H9 (cell line): ENCODE measurements at regions not wholly inside any gene's neighbourhood (a gene's known extent, or its start where the extent isn't known, plus 50 kb on each side); places are given as distances from the start of the nearest gene placed in this dataset.

Source experiments
- DNase-seq: peaks from one replicate; pipeline ENCODE4 v3.0.0-alpha.2; 2017
- H2AFZ ChIP-seq: one replicate; pipeline ENCODE4 v1.6.1; 2013; ENCODE audit warnings: mild to moderate bottlenecking, low read length, control low read depth, moderate library complexity
- H2AK5ac ChIP-seq: 2 replicates; pipeline ENCODE4 v1.6.1; 2013; ENCODE audit warnings: low read length, control low read depth, mixed read lengths; ENCODE audit not compliant: insufficient read length
- H2BK120ac ChIP-seq: one replicate; pipeline ENCODE4 v1.6.1; 2013; ENCODE audit warnings: low read depth, mild to moderate bottlenecking, low read length, control low read depth, inconsistent platforms; ENCODE audit not compliant: poor library complexity, severe bottlenecking
- H2BK12ac ChIP-seq: 2 replicates; pipeline ENCODE4 v1.6.1; 2013; ENCODE audit warnings: low read length, control low read depth, mixed read lengths, low read depth; ENCODE audit not compliant: insufficient read length
- H2BK15ac ChIP-seq: 2 replicates; pipeline ENCODE4 v1.6.1; 2013; ENCODE audit warnings: low read depth, low read length, control low read depth
- H2BK20ac ChIP-seq: one replicate; pipeline ENCODE4 v1.6.1; 2013; ENCODE audit warnings: low read depth, mild to moderate bottlenecking, low read length, control low read depth, inconsistent platforms; ENCODE audit not compliant: poor library complexity, severe bottlenecking
- H2BK5ac ChIP-seq: 2 replicates; pipeline ENCODE4 v1.6.1; 2013; ENCODE audit warnings: low read length, control low read depth, mixed read lengths; ENCODE audit not compliant: insufficient read length
- H3K14ac ChIP-seq: 2 replicates; pipeline ENCODE4 v1.6.1; 2013; ENCODE audit warnings: low read length, control low read depth; ENCODE audit not compliant: insufficient read depth
- H3K18ac ChIP-seq: 2 replicates; pipeline ENCODE4 v1.6.1; 2013; ENCODE audit warnings: low read depth, mild to moderate bottlenecking, mixed read lengths, low read length, control low read depth; ENCODE audit not compliant: insufficient read length
- H3K23ac ChIP-seq: 2 replicates; pipeline ENCODE4 v1.6.1; 2013; ENCODE audit warnings: low read length, control low read depth, mixed read lengths, low read depth; ENCODE audit not compliant: insufficient read length
- H3K23me2 ChIP-seq: 2 replicates; pipeline ENCODE4 v1.6.1; 2013; ENCODE audit warnings: low read depth, mild to moderate bottlenecking, mixed read lengths, low read length, control low read depth; ENCODE audit not compliant: insufficient read length, poor library complexity, severe bottlenecking
- H3K27ac ChIP-seq: 2 replicates; pipeline ENCODE4 v1.5.1; 2013; ENCODE audit warnings: low read length, control low read depth, mixed read lengths, low read depth; ENCODE audit not compliant: insufficient read length
- H3K27me3 ChIP-seq: 2 replicates; pipeline ENCODE4 v1.6.1; 2013; ENCODE audit warnings: low read length, control low read depth, inconsistent platforms; ENCODE audit not compliant: insufficient read depth
- H3K4ac ChIP-seq: 2 replicates; pipeline ENCODE4 v1.6.1; 2013; ENCODE audit warnings: low read depth, mild to moderate bottlenecking, control low read depth, inconsistent platforms, low read length, moderate library complexity
- H3K4me1 ChIP-seq: 2 replicates; pipeline ENCODE4 v1.6.1; 2013; ENCODE audit warnings: low read length, control low read depth, inconsistent platforms; ENCODE audit not compliant: insufficient read depth
- H3K4me2 ChIP-seq: 2 replicates; pipeline ENCODE4 v1.6.1; 2013; ENCODE audit warnings: low read length, control low read depth, mixed read lengths; ENCODE audit not compliant: insufficient read length, insufficient read depth
- H3K56ac ChIP-seq: 2 replicates; pipeline ENCODE4 v1.6.1; 2013; ENCODE audit warnings: low read depth, mild to moderate bottlenecking, mixed read lengths, low read length, control low read depth; ENCODE audit not compliant: insufficient read length
- H3K79me1 ChIP-seq: 2 replicates; pipeline ENCODE4 v1.6.1; 2013; ENCODE audit warnings: low read depth, mild to moderate bottlenecking, moderate library complexity, low read length, control low read depth, inconsistent platforms; ENCODE audit not compliant: insufficient read depth, poor library complexity, severe bottlenecking
- H3K79me2 ChIP-seq: 2 replicates; pipeline ENCODE4 v1.6.1; 2013; ENCODE audit warnings: low read length, control low read depth, inconsistent platforms; ENCODE audit not compliant: insufficient read depth
- H3K9ac ChIP-seq: 2 replicates; pipeline ENCODE4 v1.6.1; 2013; ENCODE audit warnings: low read length, control low read depth, mixed read lengths; ENCODE audit not compliant: insufficient read length; ENCODE audit errors: extremely low read depth
- H3K9me3 ChIP-seq: one replicate; pipeline ENCODE4 v1.6.1; 2013; ENCODE audit warnings: low read depth, low read length, inconsistent platforms; ENCODE audit not compliant: control insufficient read depth
- H3T11ph ChIP-seq: one replicate; pipeline ENCODE4 v1.6.1; 2013; ENCODE audit warnings: mild to moderate bottlenecking, low read length, control low read depth, inconsistent platforms
- H4K20me1 ChIP-seq: one replicate; pipeline ENCODE4 v1.6.1; 2013; ENCODE audit not compliant: control insufficient read depth, insufficient read length, insufficient read depth
- H4K5ac ChIP-seq: 2 replicates; pipeline ENCODE4 v1.6.1; 2013; ENCODE audit warnings: low read depth, mild to moderate bottlenecking, mixed read lengths, low read length, control low read depth; ENCODE audit not compliant: insufficient read length
- H4K8ac ChIP-seq: replicated peaks from 2 replicates; pipeline ENCODE4 v1.6.1; 2013; ENCODE audit warnings: low read length, control low read depth, mixed read lengths, low read depth; ENCODE audit not compliant: insufficient read length
- H4K91ac ChIP-seq: 2 replicates; pipeline ENCODE4 v1.6.1; 2013; ENCODE audit warnings: low read depth, mild to moderate bottlenecking, moderate library complexity, mixed read lengths, low read length, control low read depth; ENCODE audit not compliant: insufficient read length
- H3K27ac Mint-ChIP-seq, 3 experiments: 2 replicates in 2 of 3; 3 replicates in 1 of 3; pipeline ENCODE4 v1.8.0; 2020 to 2021; ENCODE audit warnings: mixed read lengths in 3 of 3, mild to moderate bottlenecking in 1 of 3, moderate library complexity in 1 of 3
- H3K27me3 Mint-ChIP-seq: 2 replicates; pipeline ENCODE4 v1.8.0; 2021; ENCODE audit warnings: low read depth, mild to moderate bottlenecking, moderate library complexity, mixed read lengths
- H3K36me3 Mint-ChIP-seq, 3 experiments: 2 replicates in 2 of 3; 3 replicates in 1 of 3; pipeline ENCODE4 v1.8.0; 2020 to 2021; ENCODE audit warnings: low read depth in 3 of 3, mixed read lengths in 3 of 3; ENCODE audit not compliant: insufficient read depth in 1 of 3
- H3K4me1 Mint-ChIP-seq, 2 experiments: 2 replicates each; pipeline ENCODE4 v1.8.0; 2020; ENCODE audit warnings: mixed read lengths in 2 of 2
- H3K4me3 Mint-ChIP-seq, 2 experiments: 2 replicates in 1 of 2; 3 replicates in 1 of 2; pipeline ENCODE4 v1.8.0; 2020 to 2021; ENCODE audit warnings: mild to moderate bottlenecking in 2 of 2, mixed read lengths in 2 of 2, moderate library complexity in 1 of 2
- H3K9me3 Mint-ChIP-seq, 2 experiments: 2 replicates in 1 of 2; 3 replicates in 1 of 2; pipeline ENCODE4 v1.8.0; 2020; ENCODE audit warnings: mild to moderate bottlenecking in 2 of 2, mixed read lengths in 2 of 2, moderate library complexity in 1 of 2
- CTCF ChIP-seq: fragments of 200-600 bp; sonication (generic); conservative IDR thresholded peaks from 3 replicates; pipeline ENCODE4 v1.8.0; 2021; ENCODE audit warnings: antibody characterized with exemption, mild to moderate bottlenecking
- WGBS: extraction: QIAGEN DNeasy Blood & Tissue Kit; methylation state at CpG from one replicate; pipeline ENCODE4 v1.1.7; 2013; ENCODE audit warnings: missing lambda C conversion rate, low lambda C conversion rate, mixed read lengths; ENCODE audit not compliant: insufficient read length; ENCODE audit errors: extremely low coverage; 5-methylcytosine and 5-hydroxymethylcytosine counted together

- no peaks in the 10 kb centered on the region for H3K79me2 ChIP-seq
Measured at GRCh38 chr15:96792216-96792615, 461.7 kb downstream of the NR2F2 start.

More at GRCh38 chr15:96792216-96792615, 461.7 kb downstream of the NR2F2 start:
- H2BK120ac ChIP-seq, result no peak overlapping the region
- DNase-seq, result no peak
- H3K23ac ChIP-seq, result no peak overlapping the region
- H4K8ac ChIP-seq, result no peak overlapping the region
- H3K27ac Mint-ChIP-seq, result no peak overlapping the region
- H3K23me2 ChIP-seq, result no peaks in the 10 kb centered on the region
- peaks cover 2% of the 10 kb centered on the region; the same call in 1 of the 2 replicates for H3K27me3 Mint-ChIP-seq
- H2AK5ac ChIP-seq, result no peak overlapping the region
- H2BK20ac ChIP-seq, result no peak overlapping the region
- H3K4me1 Mint-ChIP-seq, result no peaks in the 10 kb centered on the region
- H3K27ac ChIP-seq, result no peak overlapping the region
- H2BK12ac ChIP-seq, result no peak overlapping the region
- H2BK15ac ChIP-seq, result no peak overlapping the region
- H3K36me3 Mint-ChIP-seq, result no peaks in the 10 kb centered on the region
- no peak overlapping the region for H4K91ac ChIP-seq
- H3K9me3 ChIP-seq, result no peaks in the 10 kb centered on the region
- no peak overlapping the region for H2AFZ ChIP-seq
- H3K27me3 ChIP-seq, result no peaks in the 10 kb centered on the region
- WGBS, result no CpG with 5 or more reads among the region's 3 CpGs
- no peak overlapping the region for H3K18ac ChIP-seq
- no peaks in the 10 kb centered on the region for H4K20me1 ChIP-seq
- H3K4ac ChIP-seq, result no peak overlapping the region
- no peak overlapping the region for H4K5ac ChIP-seq
- no peak overlapping the region for H3K56ac ChIP-seq
- no peak overlapping the region for H3K9ac ChIP-seq
- TF ChIP-seq CTCF, result no peak
- H3K4me1 ChIP-seq, result no peaks in the 10 kb centered on the region
- H3T11ph ChIP-seq, result no peak overlapping the region
- no peaks in the 10 kb centered on the region for H3K79me1 ChIP-seq
- no peaks in the 10 kb centered on the region for H3K9me3 Mint-ChIP-seq
- no peak overlapping the region for H3K4me2 ChIP-seq
- H3K4me3 Mint-ChIP-seq, result no peak overlapping the region
- no peak overlapping the region for H3K14ac ChIP-seq
- H2BK5ac ChIP-seq, result no peak overlapping the region
